Transverse colon (tissue), 3 donors: ENCODE measurements at regions not wholly inside any gene's neighbourhood (a gene's known extent, or its start where the extent isn't known, plus 50 kb on each side); places are given as distances from the start of the nearest gene placed in this dataset.

ENCODE experiments used
- POLR2A ChIP-seq: fragments of 450-650 bp; IDR thresholded peaks from one replicate; pipeline ENCODE4 v1.6.1; 2016; ENCODE audit warnings: antibody characterized with exemption, mild to moderate bottlenecking, moderate library complexity
- TF ChIP-seq, protein P1 (sequence below), 5 experiments: fragments of 200-600 bp in 3 of 5; fragments of 450-650 bp in 2 of 5; sonication (generic) in 3 of 5; IDR thresholded peaks; 1 replicate in 2 of 5; 2 replicates in 3 of 5; pipeline ENCODE4 v1.5.1; 2016 to 2017; ENCODE audit warnings: antibody characterized with exemption in 5 of 5, inconsistent platforms in 3 of 5, mild to moderate bottlenecking in 2 of 5, moderate library complexity in 1 of 5

DNA sequence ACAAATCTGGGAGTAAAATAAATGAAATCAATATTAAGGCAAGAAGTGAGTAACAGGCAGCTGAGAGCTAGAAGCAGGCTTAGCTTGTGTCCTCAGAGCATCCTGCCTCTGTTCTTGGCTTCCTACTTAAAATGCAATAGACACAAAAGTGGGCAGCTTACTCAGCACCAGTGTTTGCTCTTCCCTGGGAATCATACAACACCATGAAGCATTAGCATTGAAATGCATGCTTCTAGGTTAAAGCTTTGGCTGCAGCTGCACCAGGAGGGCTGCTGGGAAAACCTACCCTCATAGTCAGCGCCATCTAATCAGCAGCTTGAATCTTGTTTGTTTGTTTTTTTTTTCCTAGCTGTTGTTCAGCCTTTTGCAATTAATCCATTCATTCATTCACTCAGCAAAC, 104.2 kb upstream of the VWC2 start:
- TF ChIP-seq, protein P1, sequence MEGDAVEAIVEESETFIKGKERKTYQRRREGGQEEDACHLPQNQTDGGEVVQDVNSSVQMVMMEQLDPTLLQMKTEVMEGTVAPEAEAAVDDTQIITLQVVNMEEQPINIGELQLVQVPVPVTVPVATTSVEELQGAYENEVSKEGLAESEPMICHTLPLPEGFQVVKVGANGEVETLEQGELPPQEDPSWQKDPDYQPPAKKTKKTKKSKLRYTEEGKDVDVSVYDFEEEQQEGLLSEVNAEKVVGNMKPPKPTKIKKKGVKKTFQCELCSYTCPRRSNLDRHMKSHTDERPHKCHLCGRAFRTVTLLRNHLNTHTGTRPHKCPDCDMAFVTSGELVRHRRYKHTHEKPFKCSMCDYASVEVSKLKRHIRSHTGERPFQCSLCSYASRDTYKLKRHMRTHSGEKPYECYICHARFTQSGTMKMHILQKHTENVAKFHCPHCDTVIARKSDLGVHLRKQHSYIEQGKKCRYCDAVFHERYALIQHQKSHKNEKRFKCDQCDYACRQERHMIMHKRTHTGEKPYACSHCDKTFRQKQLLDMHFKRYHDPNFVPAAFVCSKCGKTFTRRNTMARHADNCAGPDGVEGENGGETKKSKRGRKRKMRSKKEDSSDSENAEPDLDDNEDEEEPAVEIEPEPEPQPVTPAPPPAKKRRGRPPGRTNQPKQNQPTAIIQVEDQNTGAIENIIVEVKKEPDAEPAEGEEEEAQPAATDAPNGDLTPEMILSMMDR (IDR thresholded peaks at IDR 0.05): no peak
- TF ChIP-seq POLR2A: no peak
